Gastrocnemius medialis (tissue), 4 donors: ENCODE measurements at regions not wholly inside any gene's neighbourhood (a gene's known extent, or its start where the extent isn't known, plus 50 kb on each side); places are given as distances from the start of the nearest gene placed in this dataset.

Experiments
- CTCF ChIP-seq, 5 experiments: fragments of 450-650 bp in 3 of 5; fragments of 200-600 bp in 2 of 5; sonication (generic) in 2 of 5; IDR thresholded peaks in 4 of 5; conservative IDR thresholded peaks in 1 of 5; 1 replicate in 4 of 5; 2 replicates in 1 of 5; pipeline ENCODE4 v1.5.1; 2016 to 2019; ENCODE audit warnings: antibody characterized with exemption in 5 of 5, mild to moderate bottlenecking in 3 of 5, moderate library complexity in 3 of 5
- POLR2A ChIP-seq, 2 donors: fragments of 450-650 bp; IDR thresholded peaks; one replicate each; pipeline ENCODE4 v1.6.1; 2017; ENCODE audit warnings: antibody characterized with exemption in 2 of 2, mild to moderate bottlenecking in 2 of 2, moderate library complexity in 2 of 2

GRCh38 chr7:142606081-142606480 is 143.2 kb upstream of the PRSS1 start:
- no peak for TF ChIP-seq CTCF (IDR thresholded peaks at IDR 0.05 in 4 of 5, conservative IDR thresholded peaks at IDR 0.05 in 1 of 5)
- TF ChIP-seq POLR2A (IDR thresholded peaks at IDR 0.05), result no peak
